NK-92 (cell line): ENCODE measurements at regions not wholly inside any gene's neighbourhood (a gene's known extent, or its start where the extent isn't known, plus 50 kb on each side); places are given as distances from the start of the nearest gene placed in this dataset.
"Not testable (repeated sequence)": the region's sequence is repeated elsewhere in the genome, so short reads cannot be mapped to it uniquely, and the experiment has no call there.

Experiments
- DNase-seq: peaks from one replicate; lab custom pipeline; 2025; ENCODE audit not compliant: unreplicated experiment; lab: John Stamatoyannopoulos, UW

DNA sequence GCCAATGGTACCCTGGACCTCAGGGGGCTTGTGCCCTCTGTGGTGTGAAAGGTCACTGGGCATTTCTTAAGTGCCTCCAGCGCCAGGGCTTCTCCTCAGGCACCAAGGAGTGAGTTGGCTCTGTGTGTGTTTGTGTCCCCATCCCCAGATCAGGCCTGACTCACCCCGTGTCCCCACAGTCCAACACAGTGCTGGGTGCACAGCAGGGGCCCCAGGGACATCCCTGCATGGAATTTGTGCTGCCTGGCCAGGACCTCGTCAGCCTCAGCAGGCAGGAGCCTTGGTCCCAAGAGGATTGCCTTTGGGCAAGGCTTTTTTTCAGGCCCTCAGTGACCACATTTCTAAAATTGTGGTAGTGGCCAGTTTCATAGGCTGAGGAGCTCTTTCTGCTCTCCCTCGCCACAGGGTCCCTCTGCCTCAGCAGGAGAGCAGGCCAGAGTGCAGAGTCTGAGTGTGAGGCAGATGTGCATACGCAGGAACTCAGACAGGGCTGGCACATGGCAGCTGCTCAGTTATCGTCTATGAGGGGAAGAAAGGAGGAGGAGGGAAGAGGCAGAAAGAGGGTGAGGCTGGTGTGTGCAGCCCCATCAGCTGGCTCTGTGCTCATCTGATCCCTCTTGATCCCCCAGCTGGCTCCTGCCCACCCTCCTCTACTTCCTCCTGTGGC lies 215.6 kb downstream of the RPLP1 start:
- no peak for DNase-seq

DNA sequence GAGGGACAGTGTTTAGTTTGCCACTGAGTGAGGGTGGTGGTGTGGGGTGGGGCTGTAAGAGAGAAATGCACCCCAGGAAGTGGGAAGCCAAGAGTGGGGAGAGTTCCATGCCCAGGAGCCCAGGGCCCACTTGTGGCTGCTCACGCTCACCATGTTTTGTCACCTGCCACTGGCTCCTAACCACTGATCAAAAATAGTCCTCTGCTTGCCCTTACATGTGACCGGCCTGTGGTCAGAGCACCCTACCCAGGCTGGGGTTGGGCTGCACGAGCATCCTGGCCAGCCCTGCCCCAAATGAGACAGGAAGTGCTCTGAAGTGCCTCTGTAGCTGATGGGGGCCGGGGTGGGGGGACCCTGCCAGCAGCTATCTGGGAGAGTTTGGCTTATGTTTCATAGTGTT lies 216.3 kb downstream of the RPLP1 start:
- no peak for DNase-seq

DNA sequence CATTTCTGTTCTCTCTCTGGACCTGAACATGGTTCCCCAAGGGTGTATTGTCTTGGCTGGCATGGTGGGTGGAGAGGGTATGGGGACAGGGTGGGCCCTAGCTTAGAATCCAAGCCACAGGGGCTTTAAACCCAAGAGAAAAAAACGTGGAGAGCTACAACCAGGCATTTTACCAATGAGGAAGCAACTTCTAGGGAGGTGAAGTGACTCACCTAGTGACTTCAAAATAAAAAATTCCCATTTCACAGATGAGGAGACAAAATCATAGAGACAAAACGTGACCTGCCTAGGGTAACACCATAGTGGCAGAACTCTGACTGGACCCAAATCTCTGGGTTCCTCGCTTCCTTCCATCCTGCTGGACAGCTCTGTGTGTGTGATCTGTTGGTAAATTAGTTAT lies 216.8 kb downstream of the RPLP1 start:
- no peak for DNase-seq

DNA sequence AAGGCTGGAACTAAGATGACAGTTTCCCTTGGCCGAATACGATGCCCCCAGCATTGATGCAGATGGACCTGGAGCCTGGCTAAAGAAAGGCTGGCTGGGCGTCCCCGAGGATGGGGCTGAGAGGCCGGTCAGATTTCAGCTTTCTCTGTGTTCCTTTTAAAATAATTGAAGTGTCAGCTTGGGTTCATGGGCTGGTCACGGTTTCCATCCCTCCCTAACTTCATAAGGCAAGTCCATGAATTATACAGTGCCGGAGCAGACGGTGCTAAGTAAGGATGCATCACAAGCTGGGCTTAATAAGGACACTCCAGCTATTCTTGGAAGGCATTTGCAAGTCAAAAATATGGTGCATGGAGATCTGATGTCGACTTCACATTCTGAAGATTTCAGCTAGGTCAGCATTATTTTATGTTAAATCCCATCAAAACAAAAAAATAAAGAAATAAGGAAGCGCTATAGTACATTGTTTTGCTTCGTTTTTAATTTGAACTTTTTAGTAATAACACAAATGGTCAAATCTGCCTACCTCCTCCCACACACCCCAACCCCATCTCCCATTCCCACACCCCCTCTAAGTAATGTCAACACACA lies 220.8 kb downstream of the RPLP1 start:
- no peak for DNase-seq

- no peak for DNase-seq
Observed at GRCh38 chr15:69675731-69676130, 223.1 kb downstream of the RPLP1 start.

DNA sequence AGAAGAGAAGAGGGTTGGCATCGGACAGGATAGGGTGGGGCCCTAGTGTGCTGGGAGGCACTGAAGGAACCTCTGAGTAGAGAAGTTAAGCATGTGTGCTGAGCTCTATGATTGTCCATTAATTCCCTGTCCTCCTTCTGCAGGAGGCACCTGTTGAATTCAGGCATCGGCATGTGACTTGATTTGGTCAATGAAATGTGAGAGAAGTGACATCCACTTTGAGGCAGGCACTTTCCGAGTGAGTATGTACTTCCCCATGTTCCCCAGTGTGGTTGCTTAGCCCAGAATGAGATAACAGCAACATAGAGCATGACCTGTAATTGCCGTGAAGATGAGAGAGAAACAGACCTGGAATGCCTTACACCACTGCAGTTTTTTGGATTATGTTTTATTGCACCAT lies 224.8 kb downstream of the RPLP1 start:
- no peak for DNase-seq

DNA sequence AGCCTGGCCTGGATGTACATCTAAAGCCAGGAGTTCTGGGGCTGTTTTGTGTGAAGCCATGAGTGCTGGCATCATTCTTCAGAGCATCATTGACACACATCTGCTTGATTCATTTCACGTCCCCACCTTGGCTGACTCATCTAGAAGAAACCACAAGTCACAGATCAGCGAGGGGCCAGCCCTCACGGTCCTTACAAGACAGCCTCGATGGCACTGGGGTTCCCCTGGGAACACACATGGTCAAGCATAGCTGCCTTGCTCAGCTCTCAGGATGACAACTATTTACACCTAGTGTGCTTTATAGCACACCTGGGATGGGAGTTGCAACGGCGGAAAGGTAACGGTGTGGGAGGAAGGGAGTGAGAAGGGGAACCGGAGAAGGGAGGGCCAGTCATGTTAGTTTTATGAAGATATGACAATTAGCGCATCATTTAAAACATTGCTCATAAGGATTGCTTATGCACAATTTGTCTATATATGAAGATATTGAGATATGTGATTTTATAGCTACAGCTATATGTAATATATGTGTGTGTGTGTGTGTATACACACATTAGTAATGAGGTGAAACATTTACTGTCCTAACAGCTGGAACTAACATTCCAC lies 227.1 kb downstream of the RPLP1 start:
- DNase-seq: no peak

DNA sequence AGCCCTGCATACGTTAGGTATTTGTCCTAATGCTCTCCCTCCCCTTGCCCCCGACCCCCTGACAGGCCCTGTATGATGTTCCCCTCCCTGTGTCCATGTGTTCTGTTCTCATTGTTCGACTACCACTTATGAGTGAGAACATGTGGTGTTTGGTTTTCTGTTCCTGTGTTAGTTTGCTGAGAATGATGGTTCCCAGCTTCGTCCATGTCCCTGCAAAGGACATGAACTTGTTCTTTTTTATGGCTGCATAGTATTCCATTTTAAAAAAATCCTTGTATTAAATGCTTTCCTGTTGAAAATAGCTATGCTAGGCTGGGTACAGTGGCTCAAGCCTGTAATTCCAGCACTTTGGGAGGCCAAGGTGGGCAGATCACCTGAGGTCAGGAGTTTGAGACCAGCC lies 232.2 kb downstream of the RPLP1 start:
- DNase-seq: not testable (repeated sequence)

GRCh38 chr15:69685512-69686452 lies 233.2 kb downstream of the RPLP1 start:
- DNase-seq: no peak

GRCh38 chr15:69686626-69687025 lies 234.0 kb downstream of the RPLP1 start:
- DNase-seq: no peak

DNA sequence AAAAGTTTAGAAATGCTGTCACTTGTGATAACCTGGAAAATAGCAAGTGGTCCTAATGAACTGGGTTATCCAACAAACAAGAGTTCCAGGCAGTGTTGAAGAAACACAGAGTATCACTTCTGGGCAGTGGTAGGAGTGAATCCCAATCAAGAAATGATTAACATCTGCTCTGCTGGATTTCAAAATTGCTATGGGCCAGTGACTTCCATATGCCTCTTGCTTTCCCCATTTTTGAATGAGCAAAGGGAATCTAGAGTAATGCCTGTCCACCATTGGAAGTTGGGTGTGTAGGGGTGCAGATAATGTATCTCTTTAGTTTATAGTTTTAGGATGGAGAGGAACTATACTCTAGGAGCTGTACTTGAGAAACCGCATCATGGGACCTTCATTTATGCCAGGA lies 236.5 kb downstream of the RPLP1 start:
- no peak for DNase-seq

- DNase-seq: no peak
Observed at GRCh38 chr15:69691307-69692015, 238.8 kb downstream of the RPLP1 start.

DNA sequence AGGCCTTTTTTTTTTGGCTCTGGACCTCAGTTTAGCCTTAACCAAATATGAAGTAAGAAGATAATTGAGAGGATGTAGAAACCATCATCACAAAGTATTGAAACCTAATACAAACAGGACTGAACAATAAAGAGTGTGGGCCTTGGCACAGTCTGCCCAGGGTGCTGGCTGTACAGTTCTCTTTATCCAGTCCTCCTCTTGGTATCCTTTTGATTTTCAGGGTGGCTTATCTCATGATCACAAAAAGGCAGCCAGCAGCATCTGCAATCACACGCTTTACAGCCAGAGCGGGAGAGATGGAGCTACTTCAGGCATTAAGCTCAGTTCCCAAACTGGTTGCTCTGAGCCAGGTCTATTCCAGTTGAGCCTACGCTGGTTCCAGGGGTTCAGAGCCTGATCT lies 239.7 kb downstream of the RPLP1 start:
- no peak for DNase-seq

DNA sequence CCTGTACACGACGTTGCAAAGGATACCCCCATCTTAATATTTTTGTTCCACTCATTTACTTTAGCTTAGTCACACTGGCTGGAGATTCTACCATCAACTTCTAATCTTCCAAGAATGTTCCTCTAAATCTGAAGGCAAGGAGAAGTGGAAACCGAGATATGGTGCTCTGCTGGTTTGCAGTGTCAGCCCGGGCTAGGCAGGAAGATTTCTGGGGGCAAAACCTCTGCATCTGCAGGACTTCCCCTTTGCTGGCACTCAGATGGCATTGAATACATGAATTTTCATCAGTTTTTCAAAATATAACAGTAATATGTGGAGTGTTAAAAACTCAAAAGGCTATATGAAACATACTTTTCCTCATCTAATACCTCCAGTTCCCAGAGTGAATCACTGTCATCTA lies 240.4 kb downstream of the RPLP1 start:
- DNase-seq: no peak

- DNase-seq: no peak
Observed at GRCh38 chr15:69696946-69697345, 244.3 kb downstream of the RPLP1 start.

GRCh38 chr15:69697916-69698315 lies 245.3 kb downstream of the RPLP1 start:
- no peak for DNase-seq

GRCh38 chr15:69699096-69699495 lies 246.5 kb downstream of the RPLP1 start:
- DNase-seq: no peak

GRCh38 chr15:69700380-69700779 lies 247.8 kb downstream of the RPLP1 start:
- DNase-seq: no peak

GRCh38 chr15:69701198-69701597 lies 248.6 kb downstream of the RPLP1 start:
- no peak for DNase-seq

GRCh38 chr15:69703532-69704187 lies 251.0 kb downstream of the RPLP1 start:
- DNase-seq: no peak
